Stomach (tissue), 8 donors: ENCODE measurements at regions not wholly inside any gene's neighbourhood (a gene's known extent, or its start where the extent isn't known, plus 50 kb on each side); places are given as distances from the start of the nearest gene placed in this dataset.

Experiments
- DNase-seq, 2 donors: peaks; one replicate each; pipeline versions ENCODE4 v3.0.0 to v3.0.0-alpha.2; 2013 to 2019
- H3K27ac ChIP-seq, 5 donors: fragments of 200-600 bp in 4 of 5; sonication (generic) in 4 of 5; one replicate each; pipeline ENCODE4 v1.5.1; 2013 to 2019; ENCODE audit warnings: mild to moderate bottlenecking in 1 of 5, moderate library complexity in 1 of 5
- H3K27me3 ChIP-seq, 3 donors: fragments of 200-600 bp; sonication (generic); one replicate each; pipeline ENCODE4 v1.5.1; 2017 to 2019; ENCODE audit warnings: mixed run types in 1 of 3
- H3K36me3 ChIP-seq, 4 donors: fragments of 200-600 bp; sonication (generic); 1 replicate in 3 of 4; 2 replicates in 1 of 4; pipeline ENCODE4 v1.5.1; 2016 to 2019
- H3K4me1 ChIP-seq, 4 donors: fragments of 200-600 bp; sonication (generic); one replicate each; pipeline ENCODE4 v1.5.1; 2016 to 2019
- H3K4me3 ChIP-seq, 4 donors: fragments of 200-600 bp; sonication (generic) in 3 of 4; one replicate each; pipeline ENCODE4 v1.5.1; 2016 to 2019; ENCODE audit warnings: mild to moderate bottlenecking in 1 of 4
- H3K9me3 ChIP-seq, 4 donors: fragments of 200-600 bp; sonication (generic); one replicate each; pipeline ENCODE4 v1.5.1; 2016 to 2019
- CTCF ChIP-seq, 7 experiments: fragments of 450-650 bp in 4 of 7; fragments of 200-600 bp in 3 of 7; sonication (generic) in 3 of 7; IDR thresholded peaks; one replicate each; pipeline ENCODE4 v1.5.1; 2016 to 2019; ENCODE audit warnings: antibody characterized with exemption in 7 of 7, control low read depth in 2 of 7, mild to moderate bottlenecking in 1 of 7
- EP300 ChIP-seq: sonication (generic); formaldehyde crosslinking; IDR thresholded peaks from one replicate; pipeline ENCODE4 v1.6.1; 2017; ENCODE audit warnings: antibody characterized with exemption
- POLR2A ChIP-seq, 4 donors: fragments of 450-650 bp; IDR thresholded peaks; one replicate each; pipeline ENCODE4 v1.6.1; 2016; ENCODE audit warnings: antibody characterized with exemption in 4 of 4, control low read depth in 2 of 4, mild to moderate bottlenecking in 1 of 4, moderate library complexity in 1 of 4
- POLR2AphosphoS5 ChIP-seq, 3 donors: sonication (generic); formaldehyde crosslinking; IDR thresholded peaks; one replicate each; pipeline ENCODE4 v1.6.1; 2016; ENCODE audit warnings: antibody characterized with exemption in 3 of 3
- WGBS, 5 donors: extraction: QIAGEN DNeasy Blood & Tissue Kit in 3 of 5; methylation state at CpG; one replicate each; pipeline versions ENCODE4 v1.1.5 to v1.1.7; 2013 to 2018; 5-methylcytosine and 5-hydroxymethylcytosine counted together
- intact Hi-C: fragments of 100-400 bp; cut with DNase I; formaldehyde crosslinking; loops from one replicate; pipeline ENCODE4 v1.15.1; 2023; ENCODE audit warnings: low total_unique reads
- donor health status: healthy with polysubstance abuse.
- donor health status: Bipolar disorder and iron deficiency.
- donor health status: healthy.

- no peaks in the 10 kb centered on the region for H3K9me3 ChIP-seq
- H3K4me1 ChIP-seq, result no peaks in the 10 kb centered on the region
- TF ChIP-seq POLR2AphosphoS5 (IDR thresholded peaks at IDR 0.05) (no peak), EP300 (no peak), CTCF (IDR thresholded peaks at IDR 0.05) (no peak), POLR2A (IDR thresholded peaks at IDR 0.05) (no peak)
- H3K27me3 ChIP-seq, result no peaks in the 10 kb centered on the region
- no peak for DNase-seq
- intact Hi-C loops, result no loop called here
- H3K36me3 ChIP-seq, result no peaks in the 10 kb centered on the region
- H3K4me3 ChIP-seq, result no peak overlapping the region
- no peak overlapping the region for H3K27ac ChIP-seq
- WGBS, 5 donors, result 24 to 53% (median 43%) methylated on average over 2 of the region's 2 CpGs
Measured at GRCh38 chr5:111854186-111854585, 97.2 kb upstream of the NREP start.

GRCh38 chr5:111853748-111854147 lies 96.8 kb upstream of the NREP start:
- no peak for TF ChIP-seq POLR2AphosphoS5 (IDR thresholded peaks at IDR 0.05)
- TF ChIP-seq POLR2A (IDR thresholded peaks at IDR 0.05), result no peak
- TF ChIP-seq EP300, result no peak
- no peak for TF ChIP-seq CTCF (IDR thresholded peaks at IDR 0.05)
- DNase-seq, result peak in 1 of 2 donors; percentile 44
- Histone ChIP-seq H3K4me3 (no peak overlapping the region), H3K9me3 (no peaks in the 10 kb centered on the region), H3K4me1 (no peaks in the 10 kb centered on the region), H3K27ac (no peak overlapping the region), H3K36me3 (no peaks in the 10 kb centered on the region), H3K27me3 (no peaks in the 10 kb centered on the region)
- WGBS, 5 donors, result 63 to 74% (median 70%) methylated on average over 3 of the region's 3 CpGs
- intact Hi-C loops, result no loop called here

GRCh38 chr5:111851631-111852548 lies 94.9 kb upstream of the NREP start:
- Histone ChIP-seq H3K9me3 (no peaks in the 10 kb centered on the region), H3K4me3 (no peak overlapping the region), H3K4me1 (no peaks in the 10 kb centered on the region), H3K27me3 (no peaks in the 10 kb centered on the region), H3K27ac (no peak overlapping the region), H3K36me3 (no peaks in the 10 kb centered on the region)
- intact Hi-C loops, result no loop called here
- TF ChIP-seq POLR2AphosphoS5 (IDR thresholded peaks at IDR 0.05), result no peak
- no peak for TF ChIP-seq CTCF (IDR thresholded peaks at IDR 0.05)
- TF ChIP-seq EP300, result no peak
- no peak for TF ChIP-seq POLR2A (IDR thresholded peaks at IDR 0.05)
- WGBS, 5 donors, result 91 to 95% (median 94%) methylated on average over 4 of the region's 4 CpGs
- no peak for DNase-seq

GRCh38 chr5:111848476-111848875 lies 91.5 kb upstream of the NREP start:
- TF ChIP-seq CTCF (IDR thresholded peaks at IDR 0.05), result no peak
- no peak for TF ChIP-seq POLR2A (IDR thresholded peaks at IDR 0.05)
- no peak for TF ChIP-seq EP300
- no peak for TF ChIP-seq POLR2AphosphoS5 (IDR thresholded peaks at IDR 0.05)
- 65 to 86% (median 76%) methylated on average over 3 of the region's 3 CpGs for whole genome bisulfite sequencing, 5 donors
- Histone ChIP-seq H3K9me3 (no peaks in the 10 kb centered on the region), H3K27ac (no peak overlapping the region), H3K27me3 (no peaks in the 10 kb centered on the region), H3K4me3 (no peak overlapping the region), H3K36me3 (no peaks in the 10 kb centered on the region), H3K4me1 (no peaks in the 10 kb centered on the region)
- peak in 1 of 2 donors; percentile 42 for DNase-seq
- intact Hi-C loops, result no loop called here
